T-helper 17 cell (primary cell): ENCODE measurements at regions not wholly inside any gene's neighbourhood (a gene's known extent, or its start where the extent isn't known, plus 50 kb on each side); places are given as distances from the start of the nearest gene placed in this dataset.
"Not testable (repeated sequence)": the region's sequence is repeated elsewhere in the genome, so short reads cannot be mapped to it uniquely, and the experiment has no call there.

Source experiments
- ATAC-seq: fragments of 150-1000 bp; cut with Tn5 transposase; 2 replicates; pipeline ENCODE4 v1.10.0; 2021; ENCODE audit warnings: mild to moderate bottlenecking, moderate library complexity
- DNase-seq, 3 donors: peaks; one replicate each; pipeline versions ENCODE4 v3.0.0 to v3.0.0-alpha.2; 2020 to 2021
- H3K9me3 ChIP-seq: one replicate; pipeline ENCODE4 v1.7.0; 2013; ENCODE audit warnings: low read length, mild to moderate bottlenecking; ENCODE audit not compliant: control insufficient read depth, poor library complexity, severe bottlenecking
- H3K27ac Mint-ChIP-seq: one replicate; pipeline ENCODE4 v1.8.0; 2022; ENCODE audit warnings: mild to moderate bottlenecking, moderate library complexity, mixed read lengths
- H3K27me3 Mint-ChIP-seq: one replicate; pipeline ENCODE4 v1.8.0; 2022; ENCODE audit warnings: mixed read lengths
- H3K36me3 Mint-ChIP-seq: one replicate; pipeline ENCODE4 v1.8.0; 2022; ENCODE audit warnings: low read depth, mixed read lengths
- H3K4me1 Mint-ChIP-seq: one replicate; pipeline ENCODE4 v1.8.0; 2022; ENCODE audit warnings: mild to moderate bottlenecking, mixed read lengths
- H3K4me3 Mint-ChIP-seq: one replicate; pipeline ENCODE4 v1.8.0; 2022; ENCODE audit warnings: mild to moderate bottlenecking, moderate library complexity, mixed read lengths

- Mint-ChIP-seq H3K4me3 (no peak overlapping the region), H3K36me3 (peaks cover 3% of the 10 kb centered on the region), H3K27ac (no peak overlapping the region), H3K27me3 (no peaks in the 10 kb centered on the region), H3K4me1 (no peaks in the 10 kb centered on the region)
- DNase-seq: no peak
- peaks cover 3% of the 10 kb centered on the region for H3K9me3 ChIP-seq
- ATAC-seq: no peak
Measured at GRCh38 chr10:125520968-125521367, 162.0 kb downstream of the TEX36 start.

- not testable (repeated sequence) for H3K27ac Mint-ChIP-seq, ATAC-seq, H3K4me1 Mint-ChIP-seq, H3K4me3 Mint-ChIP-seq, H3K36me3 Mint-ChIP-seq, DNase-seq, H3K9me3 ChIP-seq
- peaks cover 14% of the 10 kb centered on the region for H3K27me3 Mint-ChIP-seq
Measured at GRCh38 chr10:125518397-125518796, 164.6 kb downstream of the TEX36 start.

GRCh38 chr10:125515571-125515970, 167.4 kb downstream of the TEX36 start:
- no peak overlapping the region for H3K4me3 Mint-ChIP-seq
- no peaks in the 10 kb centered on the region for H3K36me3 Mint-ChIP-seq
- peaks cover 17% of the 10 kb centered on the region for H3K27me3 Mint-ChIP-seq
- no peak overlapping the region for H3K27ac Mint-ChIP-seq
- peaks cover 3% of the 10 kb centered on the region for H3K9me3 ChIP-seq
- no peaks in the 10 kb centered on the region for H3K4me1 Mint-ChIP-seq
- ATAC-seq: no peak
- DNase-seq: no peak

GRCh38 chr10:125514206-125515162, 168.5 kb downstream of the TEX36 start:
- ATAC-seq: no peak
- no peak overlapping the region for H3K4me3 Mint-ChIP-seq
- DNase-seq: no peak

GRCh38 chr10:125513429-125514182, 169.4 kb downstream of the TEX36 start:
- no peak for ATAC-seq
- no peaks in the 10 kb centered on the region for H3K4me1 Mint-ChIP-seq
- H3K9me3 ChIP-seq: no peaks in the 10 kb centered on the region
- DNase-seq: no peak
- peaks cover 17% of the 10 kb centered on the region for H3K27me3 Mint-ChIP-seq
- H3K4me3 Mint-ChIP-seq: no peak overlapping the region
- H3K36me3 Mint-ChIP-seq: no peaks in the 10 kb centered on the region
- no peak overlapping the region for H3K27ac Mint-ChIP-seq

More at GRCh38 chr10:125514206-125515162, 168.5 kb downstream of the TEX36 start:
- peaks cover 2% of the 10 kb centered on the region for H3K9me3 ChIP-seq
- Mint-ChIP-seq H3K27me3 (peaks cover 17% of the 10 kb centered on the region), H3K4me1 (no peaks in the 10 kb centered on the region), H3K27ac (no peak overlapping the region), H3K36me3 (no peaks in the 10 kb centered on the region)

- Mint-ChIP-seq H3K36me3 (no peaks in the 10 kb centered on the region), H3K4me3 (no peak overlapping the region), H3K4me1 (no peaks in the 10 kb centered on the region), H3K27ac (no peak overlapping the region), H3K27me3 (peaks cover 27% of the 10 kb centered on the region)
- H3K9me3 ChIP-seq: no peaks in the 10 kb centered on the region
- DNase-seq (no peak), ATAC-seq (no peak)
Measured at GRCh38 chr10:125510998-125511397, 172.0 kb downstream of the TEX36 start.

- DNase-seq (no peak), ATAC-seq (no peak)
- no peaks in the 10 kb centered on the region for H3K9me3 ChIP-seq
- no peaks in the 10 kb centered on the region for H3K36me3 Mint-ChIP-seq
- H3K4me3 Mint-ChIP-seq: no peak overlapping the region
- peaks cover 10% of the 10 kb centered on the region for H3K27me3 Mint-ChIP-seq
- no peaks in the 10 kb centered on the region for H3K4me1 Mint-ChIP-seq
- H3K27ac Mint-ChIP-seq: no peak overlapping the region
Measured at GRCh38 chr10:125505648-125506047, 177.3 kb downstream of the TEX36 start.

- no peaks in the 10 kb centered on the region for H3K4me1 Mint-ChIP-seq
- no peaks in the 10 kb centered on the region for H3K9me3 ChIP-seq
- DNase-seq (no peak), ATAC-seq (no peak)
- H3K27ac Mint-ChIP-seq: no peak overlapping the region
- no peak overlapping the region for H3K4me3 Mint-ChIP-seq
- H3K27me3 Mint-ChIP-seq: no peaks in the 10 kb centered on the region
- H3K36me3 Mint-ChIP-seq: no peaks in the 10 kb centered on the region
Measured at GRCh38 chr10:125502276-125502675, 180.7 kb downstream of the TEX36 start.

- H3K27me3 Mint-ChIP-seq: peaks cover 5% of the 10 kb centered on the region
- H3K27ac Mint-ChIP-seq: no peak overlapping the region
Measured at GRCh38 chr10:125495386-125495785, 187.6 kb downstream of the TEX36 start.

GRCh38 chr10:125494651-125495239, 188.2 kb downstream of the TEX36 start:
- Mint-ChIP-seq H3K4me1 (no peaks in the 10 kb centered on the region), H3K27me3 (peaks cover 5% of the 10 kb centered on the region), H3K4me3 (no peak overlapping the region), H3K27ac (no peak overlapping the region), H3K36me3 (no peaks in the 10 kb centered on the region)
- DNase-seq: no peak
- no peak for ATAC-seq
- no peaks in the 10 kb centered on the region for H3K9me3 ChIP-seq

More at GRCh38 chr10:125495386-125495785, 187.6 kb downstream of the TEX36 start:
- Mint-ChIP-seq H3K4me3 (no peak overlapping the region), H3K4me1 (no peaks in the 10 kb centered on the region), H3K36me3 (no peaks in the 10 kb centered on the region)
- ATAC-seq (no peak), DNase-seq (no peak)
- no peaks in the 10 kb centered on the region for H3K9me3 ChIP-seq

GRCh38 chr10:125491381-125491780, 191.6 kb downstream of the TEX36 start:
- peaks cover 5% of the 10 kb centered on the region for H3K27me3 Mint-ChIP-seq
- ATAC-seq (no peak), DNase-seq (no peak)
- H3K4me1 Mint-ChIP-seq: no peaks in the 10 kb centered on the region
- no peak overlapping the region for H3K4me3 Mint-ChIP-seq
- no peak overlapping the region for H3K27ac Mint-ChIP-seq
- no peaks in the 10 kb centered on the region for H3K9me3 ChIP-seq
- no peaks in the 10 kb centered on the region for H3K36me3 Mint-ChIP-seq

- Mint-ChIP-seq H3K36me3 (no peaks in the 10 kb centered on the region), H3K4me1 (no peaks in the 10 kb centered on the region), H3K27ac (no peak overlapping the region), H3K27me3 (peaks cover 5% of the 10 kb centered on the region), H3K4me3 (no peak overlapping the region)
- H3K9me3 ChIP-seq: no peaks in the 10 kb centered on the region
- ATAC-seq (no peak), DNase-seq (no peak)
Measured at GRCh38 chr10:125489731-125490130, 193.2 kb downstream of the TEX36 start.

GRCh38 chr10:125485665-125486064, 197.3 kb downstream of the TEX36 start:
- no peak overlapping the region for H3K27ac Mint-ChIP-seq
- H3K4me1 Mint-ChIP-seq: no peaks in the 10 kb centered on the region
- H3K9me3 ChIP-seq: no peaks in the 10 kb centered on the region
- peaks cover 9% of the 10 kb centered on the region for H3K27me3 Mint-ChIP-seq
- H3K36me3 Mint-ChIP-seq: no peaks in the 10 kb centered on the region
- DNase-seq: no peak
- no peak overlapping the region for H3K4me3 Mint-ChIP-seq
- no peak for ATAC-seq
